Type B pancreatic cell (in vitro differentiated cells): ENCODE measurements at regions not wholly inside any gene's neighbourhood (a gene's known extent, or its start where the extent isn't known, plus 50 kb on each side); places are given as distances from the start of the nearest gene placed in this dataset.

Experiments used
- DNase-seq: peaks from one replicate; pipeline ENCODE4 v3.0.0; 2021; ENCODE audit warnings: mixed read lengths; ENCODE audit not compliant: unreplicated experiment; ENCODE audit errors: extremely low spot score
- H3K27ac Mint-ChIP-seq: 2 replicates; pipeline ENCODE4 v1.8.0; 2021; ENCODE audit warnings: mild to moderate bottlenecking, mixed read lengths
- H3K27me3 Mint-ChIP-seq: 2 replicates; pipeline ENCODE4 v1.8.0; 2021; ENCODE audit warnings: mixed read lengths
- H3K36me3 Mint-ChIP-seq: 2 replicates; pipeline ENCODE4 v1.8.0; 2021; ENCODE audit warnings: mixed read lengths
- H3K4me1 Mint-ChIP-seq: one replicate; pipeline ENCODE4 v1.8.0; 2021; ENCODE audit warnings: mixed read lengths; ENCODE audit not compliant: unreplicated experiment
- H3K4me3 Mint-ChIP-seq: 2 replicates; pipeline ENCODE4 v1.8.0; 2021; ENCODE audit warnings: mild to moderate bottlenecking, mixed read lengths
- H3K9me3 Mint-ChIP-seq: 2 replicates; pipeline ENCODE4 v1.8.0; 2021; ENCODE audit warnings: mixed read lengths
- TF ChIP-seq, protein P1 (sequence below): fragments of 200-600 bp; sonication (generic); conservative IDR thresholded peaks from 2 replicates; pipeline ENCODE4 v1.5.0; 2021; ENCODE audit warnings: antibody characterized with exemption, mild to moderate bottlenecking

DNA sequence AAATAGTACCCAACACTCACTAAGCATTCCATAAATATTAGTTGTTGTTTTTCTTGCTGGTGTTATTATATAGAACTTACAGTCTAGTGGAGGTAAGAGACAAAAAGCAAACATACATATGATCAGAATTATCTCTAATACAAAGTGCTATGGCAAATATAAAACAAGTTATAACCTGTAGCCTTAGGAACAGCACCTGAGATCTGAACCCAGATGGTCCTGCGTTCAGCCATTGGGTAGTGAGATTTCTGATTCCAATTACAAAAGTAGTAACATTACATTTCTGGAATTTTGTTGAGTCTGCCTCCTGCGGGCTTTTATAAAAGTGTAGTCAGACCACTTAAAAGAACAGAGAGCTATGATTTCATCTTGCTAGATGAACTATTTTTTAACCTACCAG is 242.9 kb upstream of the ZNF462 start:
- no peak overlapping the region for H3K27ac Mint-ChIP-seq

DNA sequence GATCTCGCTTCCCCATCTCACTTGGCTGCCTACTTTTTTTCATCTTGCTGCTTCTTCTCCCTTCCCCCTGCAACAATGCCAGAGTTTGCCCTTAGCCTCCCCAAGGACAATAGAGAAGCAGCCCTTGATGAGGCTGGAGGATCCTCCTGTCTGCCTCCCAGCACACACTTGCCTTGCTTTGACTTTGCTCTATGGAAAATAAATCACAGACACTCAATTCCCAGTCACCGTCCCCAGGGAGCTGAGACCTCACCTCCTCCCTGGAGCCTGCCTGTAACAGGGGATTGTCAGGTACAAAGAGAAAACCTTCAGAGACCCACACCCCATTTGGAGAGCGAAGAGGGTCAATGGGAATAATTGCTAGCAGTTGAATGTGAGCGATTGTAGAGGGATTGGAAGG is 242.1 kb upstream of the ZNF462 start:
- Mint-ChIP-seq H3K9me3 (no peaks in the 10 kb centered on the region), H3K4me1 (peaks cover 26% of the 10 kb centered on the region), H3K36me3 (no peaks in the 10 kb centered on the region), H3K4me3 (peak overlapping the region; percentile 37), H3K27ac (peak overlapping the region; percentile 61), H3K27me3 (no peaks in the 10 kb centered on the region)
- TF ChIP-seq, protein P1, sequence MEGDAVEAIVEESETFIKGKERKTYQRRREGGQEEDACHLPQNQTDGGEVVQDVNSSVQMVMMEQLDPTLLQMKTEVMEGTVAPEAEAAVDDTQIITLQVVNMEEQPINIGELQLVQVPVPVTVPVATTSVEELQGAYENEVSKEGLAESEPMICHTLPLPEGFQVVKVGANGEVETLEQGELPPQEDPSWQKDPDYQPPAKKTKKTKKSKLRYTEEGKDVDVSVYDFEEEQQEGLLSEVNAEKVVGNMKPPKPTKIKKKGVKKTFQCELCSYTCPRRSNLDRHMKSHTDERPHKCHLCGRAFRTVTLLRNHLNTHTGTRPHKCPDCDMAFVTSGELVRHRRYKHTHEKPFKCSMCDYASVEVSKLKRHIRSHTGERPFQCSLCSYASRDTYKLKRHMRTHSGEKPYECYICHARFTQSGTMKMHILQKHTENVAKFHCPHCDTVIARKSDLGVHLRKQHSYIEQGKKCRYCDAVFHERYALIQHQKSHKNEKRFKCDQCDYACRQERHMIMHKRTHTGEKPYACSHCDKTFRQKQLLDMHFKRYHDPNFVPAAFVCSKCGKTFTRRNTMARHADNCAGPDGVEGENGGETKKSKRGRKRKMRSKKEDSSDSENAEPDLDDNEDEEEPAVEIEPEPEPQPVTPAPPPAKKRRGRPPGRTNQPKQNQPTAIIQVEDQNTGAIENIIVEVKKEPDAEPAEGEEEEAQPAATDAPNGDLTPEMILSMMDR = no peak
- DNase-seq = no peak

More for the DNA sequence above, 242.9 kb upstream of the ZNF462 start:
- no peak for DNase-seq
- no peaks in the 10 kb centered on the region for H3K36me3 Mint-ChIP-seq
- TF ChIP-seq, protein P1 = no peak
- no peak overlapping the region for H3K4me3 Mint-ChIP-seq
- peaks cover 26% of the 10 kb centered on the region for H3K4me1 Mint-ChIP-seq
- H3K9me3 Mint-ChIP-seq = no peaks in the 10 kb centered on the region
- no peaks in the 10 kb centered on the region for H3K27me3 Mint-ChIP-seq

DNA sequence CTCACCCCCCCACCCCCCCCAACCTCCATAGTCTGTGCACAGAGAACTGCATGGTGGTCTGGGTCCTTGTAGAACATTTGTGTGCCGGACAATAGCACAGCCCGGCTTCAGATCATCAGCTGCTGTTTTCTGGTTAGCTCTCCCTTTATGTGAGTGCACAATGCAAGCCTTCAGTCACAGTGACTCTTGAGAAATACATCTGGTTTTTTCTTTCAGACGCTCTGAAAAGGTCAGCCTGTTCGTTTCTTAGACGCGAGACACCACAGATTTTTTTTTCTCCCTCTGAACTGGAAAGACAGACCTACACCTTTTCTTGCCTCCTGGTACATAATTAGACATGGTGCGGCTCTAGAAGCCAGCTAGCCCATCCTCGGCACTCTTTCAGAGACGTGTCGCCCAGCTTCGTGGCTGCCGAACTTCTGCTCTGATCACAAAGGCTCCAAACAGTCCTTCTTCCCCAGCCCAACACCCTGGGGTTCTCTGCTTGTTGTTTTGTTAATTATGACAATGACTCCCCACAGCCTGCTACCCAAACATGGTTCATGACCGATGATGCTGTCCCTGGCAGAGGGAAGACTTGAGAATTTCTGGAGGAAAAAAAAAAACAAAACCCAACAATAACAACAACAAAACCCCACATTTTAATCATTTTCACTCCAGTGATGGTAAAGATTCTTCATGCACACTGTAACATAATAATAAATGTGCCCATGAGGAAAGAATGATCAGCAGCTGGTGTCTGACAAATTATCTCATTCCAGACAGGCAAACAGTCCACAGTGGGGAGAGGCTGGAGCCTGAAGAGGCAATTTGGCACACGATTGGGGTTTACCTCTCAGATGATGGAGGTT is 241.4 kb upstream of the ZNF462 start:
- Mint-ChIP-seq H3K9me3 (no peaks in the 10 kb centered on the region), H3K27ac (no peak overlapping the region), H3K4me1 (peaks cover 21% of the 10 kb centered on the region), H3K36me3 (no peaks in the 10 kb centered on the region), H3K4me3 (peak overlapping the region; percentile 52), H3K27me3 (no peaks in the 10 kb centered on the region)
- no peak for DNase-seq
- TF ChIP-seq, protein P1 = no peak

DNA sequence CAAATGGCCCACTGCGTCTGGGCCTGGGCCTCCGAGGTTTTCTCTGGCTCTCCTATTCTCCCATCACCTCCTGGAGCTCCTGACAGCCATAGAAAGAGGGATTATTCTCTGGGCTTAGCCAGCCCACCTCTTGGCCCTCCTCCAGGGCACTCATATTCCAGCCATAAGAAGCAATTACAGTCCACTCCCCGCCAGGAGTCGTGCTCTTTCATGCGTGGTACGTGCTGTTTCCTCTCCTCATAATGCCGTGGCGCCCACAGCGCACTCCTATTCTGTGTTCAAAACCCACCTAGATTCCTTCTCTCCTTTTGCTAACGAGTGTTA is 240.8 kb upstream of the ZNF462 start:
- TF ChIP-seq, protein P1 = no peak
- Mint-ChIP-seq H3K4me3 (no peak overlapping the region), H3K27ac (no peak overlapping the region), H3K4me1 (peaks cover 21% of the 10 kb centered on the region), H3K27me3 (no peaks in the 10 kb centered on the region), H3K36me3 (no peaks in the 10 kb centered on the region), H3K9me3 (no peaks in the 10 kb centered on the region)
- DNase-seq = no peak

DNA sequence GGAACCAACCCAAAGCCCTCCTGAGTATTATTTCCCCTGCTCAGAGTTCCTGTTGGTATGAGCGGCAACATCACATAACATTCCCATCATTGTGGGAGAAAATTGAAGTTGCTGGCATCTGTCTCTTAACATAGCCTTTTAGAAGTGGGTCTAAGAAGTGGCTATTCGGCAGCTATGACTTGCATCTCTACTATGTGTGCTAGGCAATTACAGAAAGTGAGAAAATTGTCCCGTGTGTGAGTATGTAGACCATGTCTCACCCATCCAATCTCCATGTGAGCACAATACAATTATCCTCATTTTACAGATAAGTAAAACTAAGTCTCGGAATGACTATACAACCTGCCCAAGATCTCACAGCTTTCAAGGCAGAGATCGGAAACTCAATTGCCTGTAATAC is 239.4 kb upstream of the ZNF462 start:
- TF ChIP-seq, protein P1 = no peak
- Mint-ChIP-seq H3K36me3 (no peaks in the 10 kb centered on the region), H3K27me3 (no peaks in the 10 kb centered on the region), H3K4me3 (no peak overlapping the region), H3K4me1 (peaks cover 21% of the 10 kb centered on the region), H3K27ac (no peak overlapping the region), H3K9me3 (no peaks in the 10 kb centered on the region)
- DNase-seq = no peak
